GM12891 (cell line): ENCODE measurements at regions not wholly inside any gene's neighbourhood (a gene's known extent, or its start where the extent isn't known, plus 50 kb on each side); places are given as distances from the start of the nearest gene placed in this dataset.

Experiments
- PAX5 ChIP-seq: IDR thresholded peaks from 2 replicates; pipeline ENCODE4 v1.6.1; 2011; ENCODE audit warnings: low read length, moderate library complexity, mild to moderate bottlenecking; ENCODE audit not compliant: insufficient read depth, severe bottlenecking
- POLR2A ChIP-seq: IDR thresholded peaks from 2 replicates; pipeline ENCODE4 v1.6.1; 2011; ENCODE audit warnings: low read depth, low read length, control low read depth
- POLR2AphosphoS5 ChIP-seq: IDR thresholded peaks from 2 replicates; pipeline ENCODE4 v1.6.1; 2011; ENCODE audit warnings: low read depth, low read length, control low read depth
- SPI1 ChIP-seq: IDR thresholded peaks from 2 replicates; pipeline ENCODE4 v1.6.1; 2011; ENCODE audit warnings: low read depth, low read length, control low read depth
- TAF1 ChIP-seq: IDR thresholded peaks from 2 replicates; pipeline ENCODE4 v1.6.1; 2011; ENCODE audit warnings: low read depth, low read length, control low read depth

GRCh38 chr4:122512430-122512829 lies 55.9 kb upstream of the IL2 start:
- no peak for TF ChIP-seq POLR2A
- no peak for TF ChIP-seq PAX5
- no peak for TF ChIP-seq POLR2AphosphoS5
- TF ChIP-seq SPI1 = no peak
- TF ChIP-seq TAF1 = no peak
